ENCODE measurements at regions not wholly inside any gene's neighbourhood (a gene's known extent, or its start where the extent isn't known, plus 50 kb on each side); places are given as distances from the start of the nearest gene placed in this dataset.

- TF ChIP-seq POLR2A (IDR thresholded peaks at IDR 0.05) = no peak
- no peak for TF ChIP-seq CTCF (IDR thresholded peaks at IDR 0.05)
Measured at GRCh38 chr20:58087562-58087858, 140.9 kb downstream of the ANKRD60 start.

Data from uterus (tissue), 2 donors.